Left lobe of liver (tissue), 2 donors: ENCODE measurements at regions not wholly inside any gene's neighbourhood (a gene's known extent, or its start where the extent isn't known, plus 50 kb on each side); places are given as distances from the start of the nearest gene placed in this dataset.
A peak's percentile ranks its signal among the peaks of the same experiment; 100 is the strongest.
"Not testable (repeated sequence)": the region's sequence is repeated elsewhere in the genome, so short reads cannot be mapped to it uniquely, and the experiment has no call there.

Experiments used
- ATAC-seq: fragments of 200-7000 bp; cut with Tn5 transposase; one replicate; pipeline ENCODE4 v1.9.1; 2020; ENCODE audit warnings: mild to moderate bottlenecking, moderate library complexity
- DNase-seq: peaks from one replicate; pipeline ENCODE4 v3.0.0-alpha.2; 2020; ENCODE audit warnings: low spot score
- donor health status: DM: no; HTN: no; CAD: no; lungs with moderate emphysema.
- donor health status: DM: no; HTN: yes; CAD: no.

GRCh38 chr10:63675171-63675570 is 154.0 kb downstream of the REEP3 start:
- ATAC-seq (no peak), DNase-seq (no peak)

GRCh38 chr10:63677001-63677400 is 155.8 kb downstream of the REEP3 start:
- no peak for DNase-seq
- no peak for ATAC-seq

GRCh38 chr10:63680545-63680944 is 159.3 kb downstream of the REEP3 start:
- ATAC-seq, DNase-seq: not testable (repeated sequence)

DNA sequence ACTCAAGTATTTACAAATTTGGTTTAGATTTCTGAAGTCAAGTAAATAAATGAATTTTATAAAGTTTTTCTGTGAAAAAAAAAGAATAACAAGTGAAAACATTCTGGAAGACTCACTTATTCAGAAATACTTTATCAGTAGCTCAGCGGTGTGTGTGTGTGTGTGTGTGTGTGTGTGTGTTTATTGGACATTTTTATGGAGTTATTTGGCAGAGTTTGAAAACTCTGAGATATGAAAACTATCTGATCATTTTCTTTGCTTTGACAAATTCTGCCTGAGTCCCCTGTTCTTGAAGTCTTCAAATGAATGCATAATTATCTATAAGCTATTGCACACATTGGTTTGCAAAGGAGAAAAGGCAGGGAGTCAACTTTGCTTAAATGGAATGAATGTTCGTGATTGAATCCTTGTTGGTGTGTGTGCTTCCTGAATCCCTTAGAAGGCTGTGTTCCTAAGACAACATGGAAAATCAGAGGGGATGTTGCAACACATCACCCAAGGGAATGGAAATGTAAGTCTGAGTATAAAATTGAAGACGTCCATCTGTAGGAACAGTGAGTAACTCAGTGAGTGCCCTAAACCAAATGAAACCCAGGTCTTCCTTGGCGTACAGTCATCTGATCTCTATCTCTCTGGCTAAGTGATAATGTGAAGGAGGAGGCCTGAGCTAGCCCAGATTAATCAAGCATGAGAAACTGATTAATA is 160.9 kb downstream of the REEP3 start:
- DNase-seq (no peak), ATAC-seq (no peak)

- DNase-seq, ATAC-seq: not testable (repeated sequence)
Measured at GRCh38 chr10:63682698-63683052, 161.5 kb downstream of the REEP3 start.

GRCh38 chr10:63683223-63683622 is 162.0 kb downstream of the REEP3 start:
- no peak for DNase-seq
- ATAC-seq: no peak

DNA sequence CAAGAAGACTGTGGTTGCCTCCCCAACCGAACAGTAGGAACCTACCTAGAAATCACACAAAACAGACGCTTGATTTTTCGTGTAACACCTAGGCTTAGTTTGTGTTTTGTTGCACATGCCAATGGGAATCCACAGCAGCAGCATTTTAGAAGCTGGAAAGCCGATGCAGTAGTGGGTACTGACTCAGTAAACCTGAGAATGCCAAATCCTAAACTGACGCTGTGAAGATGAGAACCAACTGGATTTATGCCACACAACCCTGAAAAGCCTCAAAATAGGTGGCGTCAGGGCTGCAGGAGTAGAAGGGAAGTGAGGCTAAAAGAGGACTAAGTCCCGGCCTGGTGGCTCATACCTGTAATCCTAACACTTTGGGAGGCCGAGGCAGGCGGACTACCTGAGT is 162.5 kb downstream of the REEP3 start:
- ATAC-seq (no peak), DNase-seq (no peak)

GRCh38 chr10:63684257-63684936 is 163.2 kb downstream of the REEP3 start:
- ATAC-seq (no peak), DNase-seq (no peak)

- ATAC-seq: no peak
- DNase-seq: no peak
Measured at GRCh38 chr10:63689768-63690167, 168.6 kb downstream of the REEP3 start.

DNA sequence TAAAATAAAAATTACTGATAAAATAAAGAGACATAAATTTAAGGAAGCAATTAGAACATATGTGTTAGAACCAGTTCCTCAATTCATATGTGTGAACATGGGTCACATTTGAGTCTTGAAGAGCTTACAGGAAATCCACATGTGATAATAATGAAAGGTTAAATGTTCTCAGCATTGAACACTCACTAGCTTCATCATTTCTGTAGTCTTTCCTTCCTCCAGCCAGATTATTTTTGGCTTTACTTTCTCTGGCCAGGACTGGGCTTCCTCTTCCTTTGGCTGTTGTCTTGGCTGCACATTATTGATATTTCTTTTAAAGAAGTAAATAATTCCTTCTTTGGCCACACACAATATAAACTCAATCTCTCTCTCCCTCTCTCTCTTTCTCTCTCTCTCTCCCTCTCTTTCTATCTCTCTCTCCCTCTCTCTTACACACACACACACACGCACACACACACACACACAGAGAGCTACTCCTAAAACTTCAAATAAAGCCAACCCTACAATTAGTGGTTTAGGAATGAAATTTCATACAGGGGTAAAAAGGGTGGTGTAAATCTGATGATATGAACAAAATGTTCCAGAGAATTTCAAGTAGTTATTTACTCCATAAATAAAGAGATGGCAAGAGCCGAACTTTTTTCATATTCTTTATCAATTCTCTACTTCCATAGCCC is 171.2 kb downstream of the REEP3 start:
- no peak for DNase-seq
- ATAC-seq: peak; percentile 60

DNA sequence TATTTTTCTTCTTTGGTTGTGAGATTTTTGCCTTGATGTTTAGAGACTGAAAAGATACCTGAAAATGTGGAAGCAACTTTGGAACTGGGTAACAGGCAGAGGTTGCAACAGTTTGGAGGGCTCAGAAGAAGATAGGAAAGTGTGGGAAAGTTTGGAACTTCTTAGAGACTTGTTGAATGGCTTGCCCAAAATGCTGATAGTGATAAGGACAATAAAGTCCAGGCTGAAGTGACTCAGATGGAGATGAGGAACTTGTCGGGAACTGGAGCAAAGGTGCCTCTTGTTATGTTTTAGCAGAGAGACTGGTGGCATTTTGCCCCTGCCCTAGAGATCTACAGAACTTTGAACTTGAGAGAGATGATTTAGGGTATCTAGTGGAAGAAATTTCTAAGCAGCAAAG is 171.8 kb downstream of the REEP3 start:
- ATAC-seq, DNase-seq: not testable (repeated sequence)

DNA sequence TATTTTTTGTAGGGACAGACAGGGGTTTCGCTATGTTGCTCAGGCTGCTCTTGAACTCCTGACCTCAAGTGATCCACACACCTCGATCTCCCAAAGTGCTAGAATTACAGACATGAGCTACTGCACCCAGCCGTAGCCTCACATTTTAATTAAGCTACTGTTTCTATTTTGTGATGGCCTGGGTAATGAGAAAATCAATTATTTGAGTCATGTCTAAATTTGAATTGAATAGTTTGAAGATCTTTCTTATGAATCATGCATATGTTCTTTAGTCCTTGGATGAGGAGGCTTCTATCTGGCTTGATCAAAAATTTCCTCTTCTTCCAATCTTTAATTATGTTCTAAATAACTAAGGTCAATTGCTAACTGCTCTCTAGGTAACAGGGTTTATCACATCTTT is 175.0 kb downstream of the REEP3 start:
- DNase-seq: no peak
- no peak for ATAC-seq

GRCh38 chr10:63697956-63698786 is 177.0 kb downstream of the REEP3 start:
- DNase-seq (no peak), ATAC-seq (peak; percentile 33)

DNA sequence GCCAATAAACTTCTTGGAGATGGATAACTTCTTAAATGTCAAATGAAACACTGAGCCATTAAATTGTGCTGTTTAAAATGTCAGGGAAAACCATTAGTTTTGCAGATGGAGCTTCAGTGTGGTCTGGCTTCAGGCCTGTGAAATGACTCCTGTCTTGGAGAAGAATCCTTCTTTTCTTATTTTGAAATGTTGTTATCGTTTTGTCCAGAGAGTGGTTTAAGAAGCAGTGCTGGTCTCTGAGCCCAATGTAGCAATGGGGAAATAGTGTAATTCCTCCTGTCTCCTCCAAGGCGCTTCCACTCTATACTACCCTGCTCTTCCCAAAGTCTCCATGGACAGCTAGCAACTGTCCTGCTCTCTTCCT is 177.6 kb downstream of the REEP3 start:
- no peak for ATAC-seq
- DNase-seq: no peak

GRCh38 chr10:63699785-63700613 is 178.8 kb downstream of the REEP3 start:
- no peak for DNase-seq
- ATAC-seq: no peak

DNA sequence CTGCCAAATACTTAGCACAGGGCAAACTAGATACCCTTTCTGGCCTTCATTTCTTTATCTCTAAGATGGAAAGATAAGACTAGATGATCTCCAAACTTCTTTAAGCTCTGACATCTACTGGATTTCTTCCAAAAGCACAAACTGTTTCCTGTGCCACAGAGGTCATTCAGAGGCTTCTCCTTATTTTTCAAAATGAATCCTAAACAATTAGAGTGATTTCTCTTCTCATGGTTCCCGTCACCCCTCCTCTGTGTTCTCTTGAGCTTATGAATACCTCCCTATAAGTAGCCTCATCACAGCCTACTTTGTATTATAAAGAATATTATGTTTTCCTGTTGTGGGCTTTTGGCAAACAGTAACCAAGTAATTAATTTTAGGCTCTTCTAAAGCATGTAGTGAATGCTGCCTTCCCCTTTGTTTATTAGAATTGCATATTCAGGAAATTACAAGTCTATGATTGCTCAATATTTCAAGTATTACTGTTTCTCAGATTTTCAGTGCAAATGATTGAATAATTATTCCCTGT is 179.5 kb downstream of the REEP3 start:
- no peak for DNase-seq
- ATAC-seq: no peak

DNA sequence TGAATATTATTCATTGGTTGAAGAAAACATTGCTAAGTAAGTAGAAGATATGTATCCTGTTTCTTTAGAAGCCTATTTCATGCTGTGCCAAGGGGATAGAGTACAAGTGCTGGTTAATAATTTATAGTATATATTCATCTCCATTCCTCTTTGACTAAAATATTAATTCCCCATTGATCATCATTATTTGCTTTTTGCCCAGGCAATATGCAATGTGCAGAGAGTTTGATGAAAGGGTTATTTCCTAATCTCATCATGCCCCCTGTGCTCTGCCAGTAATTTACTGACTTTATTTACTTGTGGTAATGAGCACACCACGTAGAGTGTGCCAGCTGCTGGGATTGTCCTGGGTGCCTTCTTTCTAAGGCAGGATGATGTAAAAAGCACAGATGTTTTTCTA is 180.9 kb downstream of the REEP3 start:
- peak; percentile 82 for ATAC-seq

DNA sequence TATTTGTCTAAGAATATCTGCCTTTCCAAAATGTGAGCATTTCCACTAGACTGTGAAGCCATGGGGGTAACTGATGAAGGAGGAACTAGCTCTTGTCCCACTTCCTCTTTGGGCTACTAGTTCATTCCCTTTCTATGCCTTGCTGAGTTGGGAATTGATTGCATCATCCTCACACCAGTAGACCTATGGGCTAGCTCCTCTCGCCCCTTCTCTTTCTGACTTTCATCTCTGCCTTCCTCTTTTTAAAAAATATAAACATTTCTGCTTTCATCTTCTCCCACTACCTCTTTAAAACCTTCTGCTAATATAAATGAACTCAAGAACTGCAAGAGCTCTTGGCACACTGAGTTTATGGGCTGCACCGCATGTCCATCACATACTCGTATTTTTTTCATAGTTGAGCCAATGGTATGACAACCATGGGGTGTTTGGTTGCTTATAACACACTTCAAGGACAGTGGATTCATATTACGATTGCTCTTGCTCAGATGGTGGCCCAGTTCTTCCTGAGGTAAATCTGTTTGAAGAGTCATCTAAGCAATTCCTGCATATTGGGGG is 182.0 kb downstream of the REEP3 start:
- ATAC-seq (peak; percentile 6), DNase-seq (no peak)

More for the DNA sequence above, 180.9 kb downstream of the REEP3 start:
- peak; percentile 76 for DNase-seq

GRCh38 chr10:63703740-63704345 is 182.6 kb downstream of the REEP3 start:
- ATAC-seq (peak; percentile 70), DNase-seq (peak; percentile 60)
